Transverse colon (tissue), 4 donors: ENCODE measurements at regions not wholly inside any gene's neighbourhood (a gene's known extent, or its start where the extent isn't known, plus 50 kb on each side); places are given as distances from the start of the nearest gene placed in this dataset.

Experiments
- DNase-seq: peaks from one replicate; pipeline ENCODE4 v3.0.0-alpha.2; 2019
- H3K27ac ChIP-seq, 4 donors: fragments of 200-600 bp; sonication (generic); 2 replicates each; pipeline ENCODE4 v1.5.1; 2016 to 2018; ENCODE audit warnings: inconsistent platforms in 4 of 4
- H3K27me3 ChIP-seq: fragments of 200-600 bp; sonication (generic); 2 replicates; pipeline ENCODE4 v1.5.1; 2017; ENCODE audit warnings: inconsistent platforms
- H3K36me3 ChIP-seq, 4 donors: fragments of 200-600 bp; sonication (generic); 2 replicates each; pipeline ENCODE4 v1.5.1; 2017 to 2019; ENCODE audit warnings: inconsistent platforms in 4 of 4
- H3K4me1 ChIP-seq, 4 donors: fragments of 200-600 bp; sonication (generic); 2 replicates each; pipeline ENCODE4 v1.5.1; 2017 to 2020; ENCODE audit warnings: inconsistent platforms in 4 of 4
- H3K4me3 ChIP-seq, 4 donors: fragments of 200-600 bp; sonication (generic); 1 replicate in 1 of 4; 2 replicates in 3 of 4; pipeline versions ENCODE4 v1.5.1 to v1.6.1; 2017 to 2019; ENCODE audit warnings: inconsistent platforms in 4 of 4
- H3K9me3 ChIP-seq, 2 donors: fragments of 200-600 bp; sonication (generic); 2 replicates each; pipeline ENCODE4 v1.5.1; 2017 to 2019; ENCODE audit warnings: inconsistent platforms in 2 of 2
- EP300 ChIP-seq: sonication (generic); formaldehyde crosslinking; IDR thresholded peaks from one replicate; pipeline ENCODE4 v1.6.1; 2017; ENCODE audit warnings: antibody characterized with exemption, low read depth
- POLR2A ChIP-seq: fragments of 450-650 bp; IDR thresholded peaks from one replicate; pipeline ENCODE4 v1.6.1; 2016; ENCODE audit warnings: antibody characterized with exemption, mild to moderate bottlenecking, moderate library complexity
- POLR2AphosphoS5 ChIP-seq, 3 donors: sonication (generic); formaldehyde crosslinking; IDR thresholded peaks; one replicate each; pipeline ENCODE4 v1.6.1; 2016; ENCODE audit warnings: antibody characterized with exemption in 3 of 3
- WGBS, 2 donors: methylation state at CpG; one replicate each; pipeline ENCODE4 v1.1.5; 2018; ENCODE audit warnings: low coverage in 1 of 2; 5-methylcytosine and 5-hydroxymethylcytosine counted together
- in situ Hi-C, 4 donors: fragments of 200-750 bp; cut with MboI; loops; one replicate each; pipeline versions ENCODE4 v1.15.0 to v1.15.1; 2017; ENCODE audit warnings: low sequenced_read_pairs in 3 of 4, low pct_ligation_motif_present in 1 of 4, low pct_unique_long_range_greater_than_20kb in 1 of 4
- intact Hi-C: fragments of 100-400 bp; cut with DNase I; formaldehyde crosslinking; loops from one replicate; pipeline ENCODE4 v1.15.1; 2023; ENCODE audit warnings: low total_unique reads
- TF ChIP-seq, protein P1 (sequence below), 5 experiments: fragments of 200-600 bp in 3 of 5; fragments of 450-650 bp in 2 of 5; sonication (generic) in 3 of 5; IDR thresholded peaks; 1 replicate in 2 of 5; 2 replicates in 3 of 5; pipeline ENCODE4 v1.5.1; 2016 to 2017; ENCODE audit warnings: antibody characterized with exemption in 5 of 5, inconsistent platforms in 3 of 5, mild to moderate bottlenecking in 2 of 5, moderate library complexity in 1 of 5

DNA sequence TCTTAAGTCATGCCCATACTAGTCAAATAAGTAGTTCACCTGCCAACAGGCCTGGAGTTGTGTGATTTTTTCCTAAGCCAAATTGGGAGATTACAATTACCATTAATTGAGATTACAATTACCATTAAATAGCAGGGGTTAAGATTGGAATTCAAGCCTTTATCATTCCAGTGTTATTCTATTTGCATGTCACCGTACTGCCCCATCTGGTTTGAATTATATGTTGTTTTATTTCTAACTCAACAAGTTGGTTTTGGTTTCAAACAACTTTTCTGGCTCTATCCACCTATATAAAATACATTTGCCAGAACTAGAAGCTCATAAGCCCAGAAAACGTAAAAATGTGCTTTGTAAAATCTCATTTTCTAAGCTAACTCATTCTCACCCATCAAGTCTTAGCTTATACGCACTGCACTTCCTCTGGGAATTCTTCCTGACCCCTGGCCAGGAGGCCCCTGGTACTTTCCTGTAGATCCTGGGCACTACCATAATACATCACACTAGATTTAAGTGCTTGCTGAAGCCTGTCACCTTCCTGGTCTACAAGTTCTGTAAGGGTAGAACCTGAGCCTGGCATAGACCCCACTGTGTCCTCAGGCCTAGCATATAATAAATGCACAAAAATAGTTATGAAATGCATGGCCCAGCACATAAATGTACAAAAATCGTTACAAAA, 242.0 kb upstream of the TRPM3 start:
- Histone ChIP-seq H3K4me3 (no peak overlapping the region), H3K9me3 (no peaks in the 10 kb centered on the region), H3K4me1 (peaks cover 0 to 5% (median 0%) of the 10 kb centered on the region in 4 donors), H3K36me3 (no peaks in the 10 kb centered on the region), H3K27me3 (no peaks in the 10 kb centered on the region), H3K27ac (no peak overlapping the region)
- intact Hi-C loops (no loop called here), in situ Hi-C loops (no loop called here)
- DNase-seq = no peak
- no peak for TF ChIP-seq EP300
- no peak for TF ChIP-seq POLR2AphosphoS5 (IDR thresholded peaks at IDR 0.05)
- no peak for TF ChIP-seq POLR2A
- TF ChIP-seq, protein P1, sequence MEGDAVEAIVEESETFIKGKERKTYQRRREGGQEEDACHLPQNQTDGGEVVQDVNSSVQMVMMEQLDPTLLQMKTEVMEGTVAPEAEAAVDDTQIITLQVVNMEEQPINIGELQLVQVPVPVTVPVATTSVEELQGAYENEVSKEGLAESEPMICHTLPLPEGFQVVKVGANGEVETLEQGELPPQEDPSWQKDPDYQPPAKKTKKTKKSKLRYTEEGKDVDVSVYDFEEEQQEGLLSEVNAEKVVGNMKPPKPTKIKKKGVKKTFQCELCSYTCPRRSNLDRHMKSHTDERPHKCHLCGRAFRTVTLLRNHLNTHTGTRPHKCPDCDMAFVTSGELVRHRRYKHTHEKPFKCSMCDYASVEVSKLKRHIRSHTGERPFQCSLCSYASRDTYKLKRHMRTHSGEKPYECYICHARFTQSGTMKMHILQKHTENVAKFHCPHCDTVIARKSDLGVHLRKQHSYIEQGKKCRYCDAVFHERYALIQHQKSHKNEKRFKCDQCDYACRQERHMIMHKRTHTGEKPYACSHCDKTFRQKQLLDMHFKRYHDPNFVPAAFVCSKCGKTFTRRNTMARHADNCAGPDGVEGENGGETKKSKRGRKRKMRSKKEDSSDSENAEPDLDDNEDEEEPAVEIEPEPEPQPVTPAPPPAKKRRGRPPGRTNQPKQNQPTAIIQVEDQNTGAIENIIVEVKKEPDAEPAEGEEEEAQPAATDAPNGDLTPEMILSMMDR (IDR thresholded peaks at IDR 0.05) = no peak
- WGBS, 2 donors = 72 to 78% methylated on average over 4 of the region's 4 CpGs

DNA sequence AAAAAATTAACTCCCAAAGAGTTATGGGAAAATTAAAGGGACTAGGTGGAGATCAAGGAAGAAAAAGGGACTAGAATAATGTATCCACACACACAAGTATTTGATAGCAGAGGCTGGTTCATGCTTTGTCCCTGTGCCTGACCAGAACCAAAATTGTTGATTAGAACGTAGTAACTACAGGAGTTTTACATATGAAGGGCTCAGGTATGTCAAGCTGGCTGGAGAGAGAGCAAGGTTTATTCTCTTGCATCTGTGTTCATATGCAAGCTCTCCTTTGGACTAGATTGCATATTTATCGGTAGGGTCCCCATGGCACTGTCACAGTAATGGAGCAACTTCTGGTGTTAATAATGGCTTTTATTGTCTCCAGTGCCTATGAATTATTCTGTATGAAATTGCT, 239.9 kb upstream of the TRPM3 start:
- no peak for DNase-seq
- no peak overlapping the region for H3K27ac ChIP-seq
- H3K4me3 ChIP-seq = no peak overlapping the region
- no peaks in the 10 kb centered on the region for H3K4me1 ChIP-seq
- in situ Hi-C loops = no loop called here
- WGBS, 2 donors = 70 to 77% methylated on average over 2 of the region's 2 CpGs
- intact Hi-C loops = no loop called here
- no peaks in the 10 kb centered on the region for H3K9me3 ChIP-seq
- no peaks in the 10 kb centered on the region for H3K27me3 ChIP-seq
- no peaks in the 10 kb centered on the region for H3K36me3 ChIP-seq
- TF ChIP-seq POLR2A = no peak
- TF ChIP-seq EP300 = no peak
- TF ChIP-seq, protein P1 (IDR thresholded peaks at IDR 0.05) = no peak
- no peak for TF ChIP-seq POLR2AphosphoS5 (IDR thresholded peaks at IDR 0.05)

DNA sequence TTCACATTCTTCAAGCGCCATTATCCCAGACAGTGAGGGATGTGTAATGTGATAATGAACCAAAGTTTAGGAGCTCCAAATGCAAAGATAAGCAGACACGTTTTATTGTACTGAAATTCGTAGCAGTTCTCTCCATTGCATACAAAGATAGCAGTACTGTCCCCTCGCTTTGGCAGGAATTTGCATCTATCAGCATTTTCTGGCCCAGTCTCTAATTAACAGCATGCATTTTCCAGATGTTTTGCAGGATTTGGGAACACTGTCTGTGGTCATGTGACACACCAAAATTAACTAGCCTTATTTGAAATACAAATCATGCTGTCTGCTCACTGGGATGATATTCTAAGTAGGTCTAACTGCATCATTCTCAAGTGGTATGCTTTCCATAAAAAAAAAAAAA, 235.9 kb upstream of the TRPM3 start:
- Histone ChIP-seq H3K4me1 (no peaks in the 10 kb centered on the region), H3K9me3 (no peaks in the 10 kb centered on the region), H3K36me3 (no peaks in the 10 kb centered on the region), H3K4me3 (no peak overlapping the region), H3K27me3 (no peaks in the 10 kb centered on the region), H3K27ac (no peak overlapping the region)
- intact Hi-C loops = no loop called here
- TF ChIP-seq EP300 (no peak), POLR2AphosphoS5 (IDR thresholded peaks at IDR 0.05) (no peak), POLR2A (no peak)
- TF ChIP-seq, protein P1 (IDR thresholded peaks at IDR 0.05) = no peak
- DNase-seq = no peak
- in situ Hi-C loops = no loop called here
- WGBS, 2 donors = 37 to 68% methylated on average over 2 to 4 of the region's 4 CpGs

DNA sequence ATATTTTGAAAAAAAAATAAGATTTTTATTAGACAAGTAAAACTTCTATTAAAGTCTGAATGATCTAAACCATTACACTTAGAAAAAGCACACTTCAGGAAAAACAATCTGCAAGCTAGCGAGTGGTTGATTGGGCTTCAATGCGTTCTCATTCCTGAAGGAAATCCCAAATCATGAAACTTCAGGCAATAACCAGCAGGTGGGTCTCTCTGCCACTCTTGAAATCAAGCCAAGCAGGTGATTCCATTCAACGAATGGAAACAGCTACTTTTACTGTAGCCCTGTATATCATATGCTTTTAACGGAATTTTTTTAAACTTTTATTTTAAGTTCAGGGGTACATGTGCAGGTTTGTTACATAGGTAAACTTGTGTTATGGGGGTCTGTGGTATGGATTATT, 234.5 kb upstream of the TRPM3 start:
- Histone ChIP-seq H3K4me1 (no peaks in the 10 kb centered on the region), H3K27me3 (no peaks in the 10 kb centered on the region), H3K36me3 (no peaks in the 10 kb centered on the region), H3K9me3 (no peaks in the 10 kb centered on the region), H3K27ac (no peak overlapping the region), H3K4me3 (no peak overlapping the region)
- DNase-seq = no peak
- intact Hi-C loops (no loop called here), in situ Hi-C loops (no loop called here)
- 69 to 73% methylated on average over 4 of the region's 4 CpGs for WGBS, 2 donors
- no peak for TF ChIP-seq EP300
- TF ChIP-seq, protein P1 (IDR thresholded peaks at IDR 0.05) = no peak
- no peak for TF ChIP-seq POLR2A
- TF ChIP-seq POLR2AphosphoS5 (IDR thresholded peaks at IDR 0.05) = no peak
